H1 (cell line): ENCODE measurements at regions not wholly inside any gene's neighbourhood (a gene's known extent, or its start where the extent isn't known, plus 50 kb on each side); places are given as distances from the start of the nearest gene placed in this dataset.

Experiments
- CTCF ChIA-PET: fragments of 300-600 bp; sonication (Branson Sonifier 250); formaldehyde crosslinking; loops from one replicate; lab custom pipeline; 2021; ENCODE audit not compliant: partially characterized antibody; lab: Charles Lee
- POLR2A ChIA-PET: fragments of 300-600 bp; sonication (Branson Sonifier 250); formaldehyde crosslinking; loops from one replicate; lab custom pipeline; 2021; ENCODE audit warnings: inconsistent platforms; ENCODE audit not compliant: partially characterized antibody; lab: Charles Lee
- DNase-seq, 2 experiments: peaks; one replicate each; pipeline versions ENCODE4 v3.0.0 to v3.0.0-alpha.2; 2010 to 2022; ENCODE audit warnings: low spot score in 2 of 2, low read depth in 1 of 2, mixed read lengths in 1 of 2
- FAIRE-seq: peaks from 2 replicates; lab custom pipeline; 2011; peaks lifted over from hg19 to GRCh38; lab: Jason Lieb, UNC
- H2AFZ ChIP-seq: 2 replicates; pipeline ENCODE4 v1.8.1; 2012; ENCODE audit warnings: low read length, inconsistent platforms
- H2AK5ac ChIP-seq: 2 replicates; pipeline ENCODE4 v1.6.1; 2013; ENCODE audit warnings: low read depth, low read length
- H2BK120ac ChIP-seq: replicated peaks from 2 replicates; pipeline ENCODE3; 2013; ENCODE audit warnings: low read depth, low read length, inconsistent platforms
- H2BK12ac ChIP-seq: 2 replicates; pipeline ENCODE4 v1.6.1; 2013; ENCODE audit warnings: low read depth, low read length
- H2BK15ac ChIP-seq: 2 replicates; pipeline ENCODE4 v1.6.1; 2013; ENCODE audit warnings: low read length
- H2BK20ac ChIP-seq: 2 replicates; pipeline ENCODE4 v1.6.1; 2013; ENCODE audit warnings: low read length
- H2BK5ac ChIP-seq: 2 replicates; pipeline ENCODE4 v1.6.1; 2013; ENCODE audit warnings: low read depth, low read length
- H3K14ac ChIP-seq: 2 replicates; pipeline ENCODE4 v1.6.1; 2013; ENCODE audit warnings: inconsistent platforms; ENCODE audit not compliant: insufficient read length
- H3K18ac ChIP-seq: 2 replicates; pipeline ENCODE4 v1.6.1; 2013; ENCODE audit warnings: low read length; ENCODE audit errors: extremely low read depth
- H3K23ac ChIP-seq: 2 replicates; pipeline ENCODE4 v1.6.1; 2013; ENCODE audit warnings: inconsistent platforms; ENCODE audit not compliant: insufficient read length
- H3K23me2 ChIP-seq: 2 replicates; pipeline ENCODE4 v1.6.1; 2013; ENCODE audit warnings: low read depth, low read length
- H3K27ac ChIP-seq: 2 replicates; pipeline ENCODE4 v1.6.1; 2011; ENCODE audit warnings: low read depth, low read length, inconsistent platforms
- H3K27me3 ChIP-seq, 4 experiments: replicated peaks in 1 of 4; 1 replicate in 1 of 4; 2 replicates in 3 of 4; pipeline versions ENCODE4 v1.6.1 to v1.8.1; 2011 to 2013; ENCODE audit warnings: low read length in 3 of 4, mild to moderate bottlenecking in 3 of 4, inconsistent platforms in 2 of 4, mixed read lengths in 2 of 4, moderate library complexity in 1 of 4; ENCODE audit not compliant: control insufficient read depth in 3 of 4, insufficient read depth in 3 of 4; ENCODE audit errors: extremely low read depth in 1 of 4
- H3K36me3 ChIP-seq, 4 experiments: 2 replicates each; pipeline versions ENCODE4 v1.6.1 to v1.8.1; 2011 to 2013; ENCODE audit warnings: mild to moderate bottlenecking in 4 of 4, low read length in 3 of 4, moderate library complexity in 2 of 4, control low read depth in 1 of 4, inconsistent platforms in 1 of 4; ENCODE audit not compliant: insufficient read depth in 4 of 4, control insufficient read depth in 2 of 4
- H3K4ac ChIP-seq: replicated peaks from 2 replicates; pipeline ENCODE3; 2013; ENCODE audit warnings: low read length, low read depth, mixed read lengths, inconsistent platforms; ENCODE audit not compliant: insufficient read length
- H3K4me1 ChIP-seq, 4 experiments: replicated peaks in 1 of 4; 1 replicate in 1 of 4; 2 replicates in 3 of 4; pipeline versions ENCODE4 v1.6.1 to v1.8.1; 2011 to 2013; ENCODE audit warnings: low read length in 3 of 4, inconsistent platforms in 2 of 4, mixed read lengths in 1 of 4; ENCODE audit not compliant: insufficient read depth in 4 of 4, control insufficient read depth in 3 of 4
- H3K4me2 ChIP-seq, 2 experiments: 2 replicates each; pipeline versions ENCODE4 v1.6.1 to v1.8.1; 2011 to 2013; ENCODE audit warnings: low read depth in 2 of 2, low read length in 2 of 2, control low read depth in 1 of 2, inconsistent platforms in 1 of 2, mild to moderate bottlenecking in 1 of 2; ENCODE audit not compliant: insufficient read depth in 1 of 2
- H3K4me3 ChIP-seq, 4 experiments: fragments of 200-600, 300-600 bp in 1 of 4; sonication (generic), shearing (Covaris generic), sonication (Bioruptor Twin) in 1 of 4; 2 replicates each; pipeline versions ENCODE4 v1.5.1 to v1.8.1; 2011 to 2016; ENCODE audit warnings: low read length in 4 of 4, low read depth in 3 of 4, control low read depth in 2 of 4, inconsistent platforms in 2 of 4, mild to moderate bottlenecking in 2 of 4, mixed read lengths in 1 of 4, moderate library complexity in 1 of 4; ENCODE audit not compliant: insufficient read depth in 2 of 4; ENCODE audit errors: extremely low read depth in 1 of 4
- H3K56ac ChIP-seq: replicated peaks from 2 replicates; pipeline ENCODE3; 2013; ENCODE audit warnings: low read depth, mild to moderate bottlenecking, mixed read lengths, low read length, inconsistent platforms; ENCODE audit not compliant: insufficient read length
- H3K79me1 ChIP-seq: 2 replicates; pipeline ENCODE4 v1.6.1; 2013; ENCODE audit warnings: low read depth, low read length, control low read depth
- H3K79me2 ChIP-seq, 2 experiments: 2 replicates each; pipeline versions ENCODE4 v1.6.1 to v1.8.1; 2012 to 2013; ENCODE audit warnings: low read length in 2 of 2, mild to moderate bottlenecking in 2 of 2, inconsistent platforms in 1 of 2; ENCODE audit not compliant: insufficient read depth in 2 of 2, control insufficient read depth in 1 of 2
- H3K9ac ChIP-seq, 4 experiments: replicated peaks in 1 of 4; 1 replicate in 1 of 4; 2 replicates in 3 of 4; pipeline versions ENCODE4 v1.6.1 to v1.8.1; 2011 to 2013; ENCODE audit warnings: low read depth in 3 of 4, low read length in 3 of 4, control low read depth in 2 of 4, mild to moderate bottlenecking in 2 of 4, moderate library complexity in 2 of 4, inconsistent platforms in 1 of 4; ENCODE audit errors: extremely low read depth in 1 of 4
- H3K9me3 ChIP-seq, 2 experiments: 2 replicates each; pipeline versions ENCODE4 v1.6.1 to v1.8.1; 2012 to 2013; ENCODE audit warnings: mild to moderate bottlenecking in 2 of 2, moderate library complexity in 2 of 2, control low read depth in 1 of 2, inconsistent platforms in 1 of 2, low read depth in 1 of 2, low read length in 1 of 2, mixed read lengths in 1 of 2; ENCODE audit not compliant: insufficient read depth in 2 of 2
- H4K20me1 ChIP-seq, 2 experiments: replicated peaks in 1 of 2; 2 replicates each; pipeline versions ENCODE3 to v1.8.1; 2011 to 2013; ENCODE audit warnings: inconsistent platforms in 2 of 2, low read length in 2 of 2, mild to moderate bottlenecking in 1 of 2; ENCODE audit not compliant: insufficient read depth in 2 of 2, control insufficient read depth in 1 of 2
- H4K5ac ChIP-seq: 2 replicates; pipeline ENCODE4 v1.6.1; 2013; ENCODE audit warnings: low read length, low read depth, mixed read lengths, inconsistent platforms; ENCODE audit not compliant: insufficient read length
- H4K8ac ChIP-seq: 2 replicates; pipeline ENCODE4 v1.8.0; 2013; ENCODE audit warnings: mild to moderate bottlenecking, moderate library complexity, low read length, inconsistent platforms; ENCODE audit not compliant: insufficient read depth; ENCODE audit errors: extremely low read depth
- H4K91ac ChIP-seq: replicated peaks from 2 replicates; pipeline ENCODE3; 2013; ENCODE audit warnings: low read length, mixed read lengths, inconsistent platforms; ENCODE audit not compliant: insufficient read length
- NANOG ChIP-seq: IDR thresholded peaks from 2 replicates; pipeline ENCODE4 v1.6.1; 2011; ENCODE audit warnings: low read length, low read depth, mild to moderate bottlenecking, inconsistent platforms; ENCODE audit not compliant: insufficient read depth, poor library complexity, severe bottlenecking
- SIRT6 ChIP-seq: IDR thresholded peaks from one replicate; pipeline ENCODE4 v1.7.1; 2012; ENCODE audit warnings: low read length, inconsistent platforms
- WGBS, 2 experiments: shearing (Covaris generic) in 1 of 2; methylation state at CpG; one replicate each; pipeline versions ENCODE4 v1.1.6 to v1.1.7; 2013 to 2015; ENCODE audit warnings: low lambda C conversion rate in 2 of 2, mixed read lengths in 2 of 2, inconsistent platforms in 1 of 2, low coverage in 1 of 2, missing lambda C conversion rate in 1 of 2; ENCODE audit not compliant: insufficient replicate concordance in 2 of 2, insufficient coverage in 1 of 2, insufficient read length in 1 of 2; ENCODE audit errors: extremely low coverage in 1 of 2, missing lambda C conversion rate in 1 of 2; 5-methylcytosine and 5-hydroxymethylcytosine counted together

GRCh38 chr18:78138983-78139496 lies 840.6 kb upstream of the SALL3 start:
- H3K4me2 ChIP-seq = peak overlapping the region in 1 of 2 experiments; percentile 30; a peak in 1 of 4 replicates
- H3K27ac ChIP-seq = no peak overlapping the region
- H2BK120ac ChIP-seq = no peak overlapping the region
- H2BK20ac ChIP-seq = no peak overlapping the region
- no peak overlapping the region for H3K56ac ChIP-seq
- H2AFZ ChIP-seq = no peak overlapping the region
- no peak overlapping the region for H3K4me3 ChIP-seq
- no peak overlapping the region for H2AK5ac ChIP-seq
- TF ChIP-seq NANOG = peak; percentile 46
- no peak for TF ChIP-seq SIRT6
- H4K91ac ChIP-seq = no peak overlapping the region
- H3K18ac ChIP-seq = no peak overlapping the region
- no peaks in the 10 kb centered on the region for H3K27me3 ChIP-seq
- no peak overlapping the region for H3K4ac ChIP-seq
- H3K36me3 ChIP-seq = no peaks in the 10 kb centered on the region
- no peak overlapping the region for H3K9ac ChIP-seq
- no peak overlapping the region for H4K5ac ChIP-seq
- H2BK5ac ChIP-seq = no peak overlapping the region
- WGBS, 2 experiments = 58% methylated on average over 11 of the region's 11 CpGs; no CpG with 5 or more reads in 1 of the 2 experiments
- no peak overlapping the region for H3K14ac ChIP-seq
- no peaks in the 10 kb centered on the region for H3K23me2 ChIP-seq
- no peaks in the 10 kb centered on the region for H3K79me2 ChIP-seq
- no peaks in the 10 kb centered on the region for H4K20me1 ChIP-seq
- DNase-seq (peak in 1 of 2 experiments; percentile 51), FAIRE-seq (no peak)
- no peak overlapping the region for H4K8ac ChIP-seq
- no peaks in the 10 kb centered on the region for H3K79me1 ChIP-seq
- H2BK12ac ChIP-seq = peak overlapping the region; percentile 62; the same call in 1 of the 2 replicates
- no peak overlapping the region for H3K23ac ChIP-seq
- H3K9me3 ChIP-seq = no peaks in the 10 kb centered on the region
- peaks cover 4 to 15% (median 10%) of the 10 kb centered on the region in 4 experiments; a peak in 5 of 7 replicates for H3K4me1 ChIP-seq
- ChIA-PET POLR2A (interaction anchor here (0.6 kb wide), 1 partner anchor 1455 kb away, joined by 3 read pairs; no protein-coding TSS in a partner anchor), CTCF (interaction anchor here (0.6 to 1.2 kb wide), 3 partner anchors 12 to 62 kb away, joined by 3 read pairs; no protein-coding TSS in a partner anchor)
- no peak overlapping the region for H2BK15ac ChIP-seq
